ENCODE measurements at regions not wholly inside any gene's neighbourhood (a gene's known extent, or its start where the extent isn't known, plus 50 kb on each side); places are given as distances from the start of the nearest gene placed in this dataset.
A peak's percentile ranks its signal among the peaks of the same experiment; 100 is the strongest.

DNA sequence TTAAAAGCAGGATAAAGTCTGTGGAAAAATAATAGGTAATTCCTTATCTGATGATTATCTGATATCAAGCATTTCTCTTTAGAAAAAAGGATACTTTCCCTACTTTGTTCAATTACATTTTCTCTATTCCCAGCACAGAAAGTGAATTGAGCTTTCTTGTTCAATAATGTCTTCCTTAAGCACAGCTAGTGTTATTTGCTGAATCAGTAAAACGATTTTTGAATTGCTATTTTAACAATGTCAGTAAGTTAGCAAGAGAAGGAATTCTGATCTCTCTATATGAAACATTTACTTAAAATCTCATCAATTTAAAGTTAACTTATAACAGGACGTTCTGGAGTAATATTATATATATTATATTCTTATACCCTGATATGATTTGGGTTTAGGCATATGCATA is 337.2 kb upstream of the ANKRD30A start:
- no peak for ATAC-seq
- no peaks in the 10 kb centered on the region for H3K4me1 ChIP-seq (ENCODE audit: low read depth)
- intact Hi-C loops (cut with DNase I, micrococcal nuclease) = no loop called here

DNA sequence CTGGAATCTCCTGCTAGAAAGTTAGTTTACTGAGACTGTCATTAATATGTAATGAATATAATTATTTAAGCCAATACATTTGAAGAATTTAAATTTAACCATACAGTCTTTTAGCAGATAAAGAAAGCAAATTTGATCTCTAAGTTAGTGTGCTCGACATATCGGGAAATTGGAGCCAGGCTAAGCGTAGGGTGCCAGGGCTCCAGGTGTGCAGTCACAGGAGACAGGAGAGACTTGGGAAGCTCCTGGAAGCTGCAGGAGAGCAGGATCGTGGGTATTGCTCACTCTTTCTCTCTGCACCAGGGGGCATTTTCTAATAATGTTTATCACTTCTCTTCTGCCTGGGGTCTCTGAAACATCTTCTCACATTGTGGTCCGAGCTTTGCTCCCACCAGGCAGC is 342.0 kb upstream of the ANKRD30A start:
- Histone ChIP-seq H3K9me3 (peaks cover 5% of the 10 kb centered on the region), H3K4me1 (ENCODE audit: low read depth) (no peaks in the 10 kb centered on the region), H3K36me3 (ENCODE audit: low read depth) (no peaks in the 10 kb centered on the region), H3K4me3 (no peak overlapping the region)
- TF ChIP-seq, protein P1, sequence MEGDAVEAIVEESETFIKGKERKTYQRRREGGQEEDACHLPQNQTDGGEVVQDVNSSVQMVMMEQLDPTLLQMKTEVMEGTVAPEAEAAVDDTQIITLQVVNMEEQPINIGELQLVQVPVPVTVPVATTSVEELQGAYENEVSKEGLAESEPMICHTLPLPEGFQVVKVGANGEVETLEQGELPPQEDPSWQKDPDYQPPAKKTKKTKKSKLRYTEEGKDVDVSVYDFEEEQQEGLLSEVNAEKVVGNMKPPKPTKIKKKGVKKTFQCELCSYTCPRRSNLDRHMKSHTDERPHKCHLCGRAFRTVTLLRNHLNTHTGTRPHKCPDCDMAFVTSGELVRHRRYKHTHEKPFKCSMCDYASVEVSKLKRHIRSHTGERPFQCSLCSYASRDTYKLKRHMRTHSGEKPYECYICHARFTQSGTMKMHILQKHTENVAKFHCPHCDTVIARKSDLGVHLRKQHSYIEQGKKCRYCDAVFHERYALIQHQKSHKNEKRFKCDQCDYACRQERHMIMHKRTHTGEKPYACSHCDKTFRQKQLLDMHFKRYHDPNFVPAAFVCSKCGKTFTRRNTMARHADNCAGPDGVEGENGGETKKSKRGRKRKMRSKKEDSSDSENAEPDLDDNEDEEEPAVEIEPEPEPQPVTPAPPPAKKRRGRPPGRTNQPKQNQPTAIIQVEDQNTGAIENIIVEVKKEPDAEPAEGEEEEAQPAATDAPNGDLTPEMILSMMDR (IDR thresholded peaks at IDR 0.05) = no peak
- ATAC-seq = no peak
- intact Hi-C loops (cut with DNase I, micrococcal nuclease) = loop anchor here in 1 of 2 donors (5.0 kb wide), 1 partner anchor 1146 kb away; no protein-coding TSS in a partner anchor
- no peak for DNase-seq

More for the DNA sequence above, 337.2 kb upstream of the ANKRD30A start:
- peaks cover 30% of the 10 kb centered on the region for H3K9me3 ChIP-seq
- TF ChIP-seq, protein P1 (IDR thresholded peaks at IDR 0.05) = no peak
- DNase-seq = no peak
- H3K36me3 ChIP-seq (ENCODE audit: low read depth) = no peaks in the 10 kb centered on the region
- H3K4me3 ChIP-seq = no peak overlapping the region

DNA sequence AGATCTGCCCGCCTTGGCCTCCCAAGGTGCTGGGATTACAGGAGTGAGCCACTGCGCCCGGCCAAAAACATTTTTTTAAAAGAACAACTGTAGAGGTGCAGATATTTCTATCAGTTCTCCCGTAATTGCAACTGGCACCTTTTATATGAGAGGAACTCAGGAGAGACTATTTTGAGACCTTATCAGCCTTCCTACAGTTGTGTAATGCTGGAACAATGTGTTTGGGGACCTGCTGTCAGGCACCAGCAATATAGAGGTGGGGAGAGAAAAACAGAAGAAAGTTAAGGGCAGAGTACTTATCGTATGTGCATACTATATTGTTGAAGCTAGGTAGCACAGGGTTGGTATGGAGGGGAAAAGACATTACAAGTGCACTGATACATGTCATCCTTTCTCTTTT is 343.8 kb upstream of the ANKRD30A start:
- intact Hi-C loops (cut with DNase I, micrococcal nuclease) = loop anchor here in 1 of 2 donors (5.0 kb wide), 1 partner anchor 1144 kb away; no protein-coding TSS in a partner anchor
- peaks cover 5% of the 10 kb centered on the region for H3K9me3 ChIP-seq
- TF ChIP-seq, protein P1 (IDR thresholded peaks at IDR 0.05) = no peak
- no peak overlapping the region for H3K4me3 ChIP-seq
- no peaks in the 10 kb centered on the region for H3K4me1 ChIP-seq (ENCODE audit: low read depth)
- no peak for ATAC-seq
- no peak for DNase-seq
- no peaks in the 10 kb centered on the region for H3K36me3 ChIP-seq (ENCODE audit: low read depth)

DNA sequence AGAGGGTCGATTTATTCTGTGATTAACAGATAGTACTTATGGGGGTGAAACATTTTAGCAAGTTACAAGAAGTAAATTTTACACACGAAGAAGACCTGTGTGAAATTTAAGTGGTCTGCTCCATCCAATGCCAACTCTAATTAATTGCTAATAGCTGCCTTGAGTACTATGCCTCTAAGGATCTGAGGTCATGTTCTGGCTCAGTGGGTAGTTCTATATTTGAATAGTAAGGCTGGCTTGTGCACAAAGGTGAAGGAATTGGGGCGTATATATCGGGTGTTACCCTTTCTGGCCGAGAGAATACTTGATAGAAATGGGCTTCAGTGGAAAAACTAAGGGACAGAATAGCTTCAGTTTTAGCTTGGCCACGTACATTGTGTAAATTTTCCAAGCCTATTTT is 345.2 kb upstream of the ANKRD30A start:
- TF ChIP-seq, protein P1 (IDR thresholded peaks at IDR 0.05) = no peak
- Histone ChIP-seq H3K4me1 (ENCODE audit: low read depth) (no peaks in the 10 kb centered on the region), H3K36me3 (ENCODE audit: low read depth) (no peaks in the 10 kb centered on the region), H3K4me3 (no peak overlapping the region), H3K9me3 (peaks cover 5% of the 10 kb centered on the region)
- no peak for DNase-seq
- ATAC-seq = no peak
- intact Hi-C loops (cut with DNase I, micrococcal nuclease) = loop anchor here in 1 of 2 donors (5.0 kb wide), 1 partner anchor 1143 kb away; no protein-coding TSS in a partner anchor

DNA sequence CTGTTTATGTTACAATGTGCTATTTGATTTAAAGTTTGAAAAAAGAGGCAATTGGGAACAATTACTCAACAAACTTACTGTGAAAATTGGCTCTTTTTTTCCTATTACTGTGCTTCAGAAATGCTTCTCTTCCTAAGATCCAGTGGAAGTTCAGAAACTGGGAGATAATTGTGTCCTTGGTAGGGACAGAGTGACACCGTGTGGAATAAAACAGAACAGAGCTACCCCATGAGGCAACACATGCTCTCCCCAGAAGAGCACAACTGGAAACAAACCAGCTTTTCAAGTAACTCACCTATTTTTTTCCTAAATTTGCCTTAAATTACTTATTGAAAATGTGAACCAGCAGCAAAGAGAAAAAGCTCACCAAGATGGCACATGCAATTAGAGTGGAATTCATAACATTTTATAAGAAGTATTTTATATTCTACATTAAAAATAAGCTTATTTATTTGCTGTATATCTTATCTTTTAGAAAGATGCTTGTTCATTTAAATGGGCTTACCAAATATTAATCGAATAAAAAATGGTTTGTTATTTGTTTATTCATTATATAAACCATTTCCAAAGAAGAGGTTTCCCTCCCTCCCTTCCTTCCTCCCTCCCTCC is 346.1 kb upstream of the ANKRD30A start:
- TF ChIP-seq, protein P1 (IDR thresholded peaks at IDR 0.05) = no peak
- ATAC-seq (no peak), DNase-seq (peak in 1 of 3 donors; percentile 34)
- Histone ChIP-seq H3K4me3 (no peak overlapping the region), H3K9me3 (peaks cover 5% of the 10 kb centered on the region), H3K4me1 (ENCODE audit: low read depth) (no peaks in the 10 kb centered on the region), H3K36me3 (ENCODE audit: low read depth) (no peaks in the 10 kb centered on the region)
- intact Hi-C loops (cut with DNase I, micrococcal nuclease) = loop anchor here in 1 of 2 donors (5.0 kb wide), 1 partner anchor 1142 kb away; no protein-coding TSS in a partner anchor
